Ishikawa (cell line): ENCODE measurements at regions not wholly inside any gene's neighbourhood (a gene's known extent, or its start where the extent isn't known, plus 50 kb on each side); places are given as distances from the start of the nearest gene placed in this dataset.

Experiments
- EP300 ChIP-seq: IDR thresholded peaks from 2 replicates; pipeline ENCODE4 v1.6.1; 2012; ENCODE audit warnings: borderline replicate concordance
- FOXM1 ChIP-seq: IDR thresholded peaks from 2 replicates; pipeline ENCODE4 v1.6.1; 2012; ENCODE audit warnings: low read depth, borderline replicate concordance
- TAF1 ChIP-seq: IDR thresholded peaks from 2 replicates; pipeline ENCODE4 v1.6.1; 2012; ENCODE audit warnings: low read depth, mild to moderate bottlenecking
- TEAD4 ChIP-seq: IDR thresholded peaks from 2 replicates; pipeline ENCODE4 v1.6.1; 2012
- TF ChIP-seq, protein P1 (sequence below): IDR thresholded peaks from 2 replicates; pipeline ENCODE4 v1.6.1; 2012; ENCODE audit warnings: low read depth, mild to moderate bottlenecking
- TF ChIP-seq, protein P2 (sequence below): IDR thresholded peaks from 2 replicates; pipeline ENCODE4 v1.6.1; 2012

DNA sequence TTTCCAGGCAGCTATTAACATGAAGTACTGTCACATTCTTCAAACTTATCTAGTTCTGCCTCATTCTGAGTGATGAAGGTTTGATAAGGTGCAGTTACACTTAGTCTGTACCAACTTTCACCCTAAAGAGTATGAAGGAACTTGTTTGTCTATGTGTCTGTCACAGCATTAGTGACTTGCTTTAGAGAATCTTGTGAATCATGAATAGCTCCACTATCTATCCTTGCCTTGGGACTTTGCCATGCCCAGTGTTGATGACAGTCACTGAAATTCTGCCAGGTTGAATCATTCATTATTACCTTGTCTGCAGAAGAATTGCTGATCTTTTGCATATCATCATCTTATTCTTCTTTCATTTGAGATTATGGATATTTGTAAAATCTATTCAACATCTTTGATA, 50.9 kb upstream of the A1CF start:
- TF ChIP-seq, protein P1, sequence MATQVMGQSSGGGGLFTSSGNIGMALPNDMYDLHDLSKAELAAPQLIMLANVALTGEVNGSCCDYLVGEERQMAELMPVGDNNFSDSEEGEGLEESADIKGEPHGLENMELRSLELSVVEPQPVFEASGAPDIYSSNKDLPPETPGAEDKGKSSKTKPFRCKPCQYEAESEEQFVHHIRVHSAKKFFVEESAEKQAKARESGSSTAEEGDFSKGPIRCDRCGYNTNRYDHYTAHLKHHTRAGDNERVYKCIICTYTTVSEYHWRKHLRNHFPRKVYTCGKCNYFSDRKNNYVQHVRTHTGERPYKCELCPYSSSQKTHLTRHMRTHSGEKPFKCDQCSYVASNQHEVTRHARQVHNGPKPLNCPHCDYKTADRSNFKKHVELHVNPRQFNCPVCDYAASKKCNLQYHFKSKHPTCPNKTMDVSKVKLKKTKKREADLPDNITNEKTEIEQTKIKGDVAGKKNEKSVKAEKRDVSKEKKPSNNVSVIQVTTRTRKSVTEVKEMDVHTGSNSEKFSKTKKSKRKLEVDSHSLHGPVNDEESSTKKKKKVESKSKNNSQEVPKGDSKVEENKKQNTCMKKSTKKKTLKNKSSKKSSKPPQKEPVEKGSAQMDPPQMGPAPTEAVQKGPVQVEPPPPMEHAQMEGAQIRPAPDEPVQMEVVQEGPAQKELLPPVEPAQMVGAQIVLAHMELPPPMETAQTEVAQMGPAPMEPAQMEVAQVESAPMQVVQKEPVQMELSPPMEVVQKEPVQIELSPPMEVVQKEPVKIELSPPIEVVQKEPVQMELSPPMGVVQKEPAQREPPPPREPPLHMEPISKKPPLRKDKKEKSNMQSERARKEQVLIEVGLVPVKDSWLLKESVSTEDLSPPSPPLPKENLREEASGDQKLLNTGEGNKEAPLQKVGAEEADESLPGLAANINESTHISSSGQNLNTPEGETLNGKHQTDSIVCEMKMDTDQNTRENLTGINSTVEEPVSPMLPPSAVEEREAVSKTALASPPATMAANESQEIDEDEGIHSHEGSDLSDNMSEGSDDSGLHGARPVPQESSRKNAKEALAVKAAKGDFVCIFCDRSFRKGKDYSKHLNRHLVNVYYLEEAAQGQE: no peak
- TF ChIP-seq EP300: no peak
- TF ChIP-seq, protein P2, sequence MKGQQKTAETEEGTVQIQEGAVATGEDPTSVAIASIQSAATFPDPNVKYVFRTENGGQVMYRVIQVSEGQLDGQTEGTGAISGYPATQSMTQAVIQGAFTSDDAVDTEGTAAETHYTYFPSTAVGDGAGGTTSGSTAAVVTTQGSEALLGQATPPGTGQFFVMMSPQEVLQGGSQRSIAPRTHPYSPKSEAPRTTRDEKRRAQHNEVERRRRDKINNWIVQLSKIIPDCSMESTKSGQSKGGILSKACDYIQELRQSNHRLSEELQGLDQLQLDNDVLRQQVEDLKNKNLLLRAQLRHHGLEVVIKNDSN: no peak
- TF ChIP-seq TEAD4: no peak
- no peak for TF ChIP-seq TAF1
- TF ChIP-seq FOXM1: no peak
